ENCODE measurements at regions not wholly inside any gene's neighbourhood (a gene's known extent, or its start where the extent isn't known, plus 50 kb on each side); places are given as distances from the start of the nearest gene placed in this dataset.

GRCh38 chr12:124492879-124493808, 74.3 kb downstream of the NCOR2 start:
- ATAC-seq (no peak), DNase-seq (no peak)
- Histone ChIP-seq H3K9me3 (no peaks in the 10 kb centered on the region), H3K36me3 (ENCODE audit: low read depth) (no peaks in the 10 kb centered on the region), H3K4me3 (no peak overlapping the region), H3K4me1 (ENCODE audit: low read depth) (no peaks in the 10 kb centered on the region)
- intact Hi-C loops (cut with DNase I, micrococcal nuclease), result no loop called here
- TF ChIP-seq CTCF (IDR thresholded peaks at IDR 0.05), result no peak

DNA sequence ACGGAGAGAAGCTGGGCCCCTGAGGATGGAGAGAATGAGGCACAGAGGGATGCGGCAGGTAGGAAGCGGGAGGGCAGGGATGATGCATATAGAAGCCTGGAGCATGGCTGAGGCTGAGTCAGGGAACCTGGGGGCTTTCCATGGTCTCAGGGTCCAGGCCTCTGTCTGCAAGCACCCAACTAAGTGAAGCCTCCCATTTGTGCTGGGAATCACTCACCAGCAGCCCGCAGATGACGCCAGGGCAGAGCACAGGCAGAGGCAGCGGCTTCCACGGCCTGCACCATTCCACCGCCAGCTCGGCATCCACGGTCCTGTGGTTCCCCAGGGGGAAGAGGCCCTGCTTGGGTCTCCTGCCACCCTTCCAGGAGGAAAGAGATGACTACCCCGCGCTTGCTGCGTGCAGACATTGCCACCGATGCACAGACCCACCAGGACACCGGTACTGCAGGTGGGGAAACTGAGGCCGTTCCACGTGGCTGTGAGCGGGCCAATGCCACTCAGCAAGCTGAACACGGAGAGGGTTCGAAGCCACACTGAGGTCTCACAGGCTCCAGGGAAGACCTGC, 75.5 kb downstream of the NCOR2 start:
- Histone ChIP-seq H3K36me3 (ENCODE audit: low read depth) (no peaks in the 10 kb centered on the region), H3K4me1 (ENCODE audit: low read depth) (no peaks in the 10 kb centered on the region), H3K4me3 (no peak overlapping the region), H3K9me3 (no peaks in the 10 kb centered on the region)
- no peak for DNase-seq
- ATAC-seq, result no peak
- intact Hi-C loops (cut with DNase I, micrococcal nuclease), result no loop called here
- no peak for TF ChIP-seq CTCF (IDR thresholded peaks at IDR 0.05)

- TF ChIP-seq CTCF (IDR thresholded peaks at IDR 0.05), result no peak
- Histone ChIP-seq H3K36me3 (ENCODE audit: low read depth) (no peaks in the 10 kb centered on the region), H3K9me3 (no peaks in the 10 kb centered on the region), H3K4me1 (ENCODE audit: low read depth) (no peaks in the 10 kb centered on the region), H3K4me3 (no peak overlapping the region)
- DNase-seq (no peak), ATAC-seq (no peak)
- intact Hi-C loops (cut with DNase I, micrococcal nuclease), result no loop called here
Observed at GRCh38 chr12:124491310-124491709, 76.1 kb downstream of the NCOR2 start.

- no peak for TF ChIP-seq CTCF (IDR thresholded peaks at IDR 0.05)
- Histone ChIP-seq H3K4me1 (ENCODE audit: low read depth) (no peaks in the 10 kb centered on the region), H3K36me3 (ENCODE audit: low read depth) (no peaks in the 10 kb centered on the region), H3K9me3 (no peaks in the 10 kb centered on the region), H3K4me3 (no peak overlapping the region)
- ATAC-seq (peak; percentile 70), DNase-seq (peak in 2 of 3 donors; percentile 77 to 83)
- intact Hi-C loops (cut with DNase I, micrococcal nuclease), result no loop called here
Observed at GRCh38 chr12:124490584-124491305, 76.7 kb downstream of the NCOR2 start.

DNA sequence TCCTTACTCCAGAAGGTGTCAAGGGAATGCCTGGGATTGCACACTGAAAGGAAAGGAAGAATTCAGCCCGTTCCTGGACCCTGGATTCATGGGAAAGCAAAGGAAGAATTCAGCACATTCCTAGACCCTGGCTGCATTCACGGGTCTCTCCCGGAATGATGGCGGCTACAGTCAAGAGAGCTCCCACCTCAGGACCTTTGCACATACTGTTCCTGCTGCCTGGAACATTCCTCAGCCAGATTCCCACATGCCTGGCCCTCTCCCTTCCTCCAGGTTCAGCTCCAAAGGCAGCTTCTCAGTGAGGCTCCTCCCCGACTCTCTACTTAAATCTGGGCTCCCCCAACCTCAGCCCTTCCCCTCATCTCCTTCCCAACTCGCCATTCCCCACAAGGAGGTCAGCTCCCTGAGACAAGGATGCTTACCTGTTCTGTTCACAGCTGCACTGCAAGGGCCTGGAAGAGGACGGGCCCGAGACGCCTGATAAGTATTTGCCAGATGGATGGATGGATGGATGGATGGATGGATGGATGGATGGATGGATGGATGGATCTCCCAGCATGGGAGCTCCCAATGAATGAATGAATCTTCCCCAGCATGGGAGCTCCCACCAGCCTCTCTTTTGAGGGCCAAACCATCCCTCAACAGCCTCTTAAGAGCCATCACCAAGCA, 77.4 kb downstream of the NCOR2 start:
- ATAC-seq (no peak), DNase-seq (no peak)
- Histone ChIP-seq H3K4me1 (ENCODE audit: low read depth) (no peaks in the 10 kb centered on the region), H3K4me3 (no peak overlapping the region), H3K9me3 (no peaks in the 10 kb centered on the region), H3K36me3 (ENCODE audit: low read depth) (no peaks in the 10 kb centered on the region)
- intact Hi-C loops (cut with DNase I, micrococcal nuclease), result no loop called here
- no peak for TF ChIP-seq CTCF (IDR thresholded peaks at IDR 0.05)
